H7 (cell line): ENCODE measurements at regions not wholly inside any gene's neighbourhood (a gene's known extent, or its start where the extent isn't known, plus 50 kb on each side); places are given as distances from the start of the nearest gene placed in this dataset.

Experiments used
- DNase-seq: peaks from one replicate; pipeline ENCODE4 v3.0.0; 2012
- H3K27me3 ChIP-seq: 2 replicates; pipeline ENCODE4 v1.6.0; 2011; ENCODE audit warnings: mild to moderate bottlenecking, low read length; ENCODE audit not compliant: control insufficient read depth, insufficient read depth
- H3K36me3 ChIP-seq: replicated peaks from 2 replicates; pipeline ENCODE4 v1.5.1; 2011; ENCODE audit warnings: low read length; ENCODE audit not compliant: control insufficient read depth, insufficient read depth
- H3K4me3 ChIP-seq: 2 replicates; pipeline ENCODE4 v1.5.1; 2011; ENCODE audit warnings: low read depth, mild to moderate bottlenecking, control low read depth, low read length, moderate library complexity; ENCODE audit not compliant: insufficient read depth

DNA sequence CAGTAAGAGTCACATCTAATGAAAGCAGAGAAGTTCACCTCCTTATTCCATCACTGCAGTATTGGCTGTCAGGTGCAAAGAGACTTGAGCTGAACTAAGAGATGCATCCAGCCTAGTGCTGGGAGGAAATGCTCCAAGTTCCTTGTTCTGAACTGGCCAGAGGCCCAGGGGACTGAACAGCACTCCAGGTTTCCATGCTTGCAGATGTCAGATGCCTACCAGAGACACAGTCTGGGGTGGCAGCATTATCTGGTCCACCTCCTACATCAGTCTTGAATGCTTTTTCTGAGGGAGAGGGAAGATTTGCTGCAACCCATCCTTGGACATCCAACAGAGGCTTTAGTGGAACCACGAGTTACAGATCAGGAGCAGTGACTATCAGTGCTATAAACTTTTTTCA lies 331.3 kb downstream of the CYRIA start:
- Histone ChIP-seq H3K27me3 (no peaks in the 10 kb centered on the region; the same call in 1 of the 2 replicates), H3K36me3 (no peaks in the 10 kb centered on the region), H3K4me3 (no peak overlapping the region)
- no peak for DNase-seq

DNA sequence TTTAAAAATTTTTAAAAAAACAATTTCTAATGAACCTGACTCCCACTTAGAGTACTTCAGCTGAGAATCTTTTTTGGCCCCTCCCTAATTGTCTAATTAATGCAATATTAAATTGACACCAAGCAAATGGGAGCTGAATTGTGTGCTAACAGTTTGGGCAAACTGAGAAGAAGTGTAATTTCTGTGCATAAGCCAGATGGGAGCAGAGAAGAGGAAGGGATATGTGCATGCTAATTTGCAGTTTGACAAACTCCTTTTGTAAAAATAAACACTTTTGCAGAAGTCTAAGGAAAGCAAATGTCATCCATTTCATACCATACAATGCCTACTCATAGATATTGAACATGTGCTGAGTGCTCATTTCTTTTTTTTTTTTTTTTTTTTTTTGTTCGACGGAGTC lies 332.0 kb downstream of the CYRIA start:
- no peaks in the 10 kb centered on the region for H3K36me3 ChIP-seq
- no peak for DNase-seq
- H3K4me3 ChIP-seq: no peak overlapping the region
- H3K27me3 ChIP-seq: no peaks in the 10 kb centered on the region; the same call in 1 of the 2 replicates

GRCh38 chr2:16332681-16333557 lies 332.7 kb downstream of the CYRIA start:
- H3K27me3 ChIP-seq: no peaks in the 10 kb centered on the region; the same call in 1 of the 2 replicates
- no peak overlapping the region for H3K4me3 ChIP-seq
- no peak for DNase-seq
- H3K36me3 ChIP-seq: no peaks in the 10 kb centered on the region

- no peak overlapping the region for H3K4me3 ChIP-seq
- no peak for DNase-seq
- H3K27me3 ChIP-seq: no peaks in the 10 kb centered on the region; the same call in 1 of the 2 replicates
- no peaks in the 10 kb centered on the region for H3K36me3 ChIP-seq
Observed at GRCh38 chr2:16331772-16332171, 333.9 kb downstream of the CYRIA start.

DNA sequence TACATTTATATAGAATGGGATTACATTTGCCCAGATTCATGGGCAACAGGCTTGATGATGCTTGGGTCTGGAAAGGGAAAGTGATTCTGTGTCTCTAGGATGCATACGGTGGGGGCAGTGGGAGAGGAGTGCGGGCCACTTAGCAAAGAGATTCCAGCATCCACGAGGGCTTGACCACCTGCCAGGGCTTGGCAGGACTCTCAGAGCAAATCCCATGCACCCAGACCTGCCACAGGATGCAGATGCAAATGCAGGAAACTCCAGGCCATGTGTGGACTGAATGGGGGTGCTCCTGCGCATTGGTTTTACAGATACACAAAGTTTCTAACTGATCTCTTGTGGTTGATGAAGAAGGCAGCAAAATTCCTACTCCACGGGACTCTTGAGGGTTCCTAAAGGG lies 334.7 kb downstream of the CYRIA start:
- no peaks in the 10 kb centered on the region for H3K36me3 ChIP-seq
- peak; percentile 50 for DNase-seq
- no peaks in the 10 kb centered on the region; the same call in 1 of the 2 replicates for H3K27me3 ChIP-seq
- no peak overlapping the region for H3K4me3 ChIP-seq

DNA sequence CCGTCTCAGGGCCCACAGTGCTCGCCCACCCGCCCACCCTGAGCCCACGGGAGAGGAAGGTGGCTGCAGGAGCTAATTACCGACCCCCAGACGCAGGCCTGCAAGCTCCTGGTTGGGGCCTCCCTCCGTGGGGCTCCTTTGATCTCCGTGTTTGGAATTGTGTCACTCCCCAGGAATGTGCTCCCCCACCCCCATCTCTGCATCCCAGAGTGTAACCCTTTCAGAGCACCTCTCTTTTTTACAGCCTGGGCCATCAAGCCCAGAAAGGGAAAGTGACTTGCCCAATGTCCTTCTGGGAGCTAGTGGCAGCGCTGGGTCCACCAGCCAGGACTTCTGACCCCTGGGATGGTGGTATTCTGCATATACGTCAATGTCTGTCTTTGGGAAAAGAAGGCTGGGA lies 335.1 kb downstream of the CYRIA start:
- H3K4me3 ChIP-seq: no peak overlapping the region
- no peaks in the 10 kb centered on the region for H3K36me3 ChIP-seq
- H3K27me3 ChIP-seq: no peaks in the 10 kb centered on the region; the same call in 1 of the 2 replicates
- DNase-seq: peak; percentile 82

- H3K36me3 ChIP-seq: no peaks in the 10 kb centered on the region
- DNase-seq: peak; percentile 64
- H3K4me3 ChIP-seq: no peak overlapping the region
- no peaks in the 10 kb centered on the region; the same call in 1 of the 2 replicates for H3K27me3 ChIP-seq
Observed at GRCh38 chr2:16330012-16330411, 335.6 kb downstream of the CYRIA start.

- Histone ChIP-seq H3K27me3 (no peaks in the 10 kb centered on the region; the same call in 1 of the 2 replicates), H3K4me3 (no peak overlapping the region), H3K36me3 (no peaks in the 10 kb centered on the region)
- no peak for DNase-seq
Observed at GRCh38 chr2:16329421-16329820, 336.2 kb downstream of the CYRIA start.

- no peak for DNase-seq
- H3K4me3 ChIP-seq: no peak overlapping the region
Observed at GRCh38 chr2:16328521-16329190, 337.0 kb downstream of the CYRIA start.

DNA sequence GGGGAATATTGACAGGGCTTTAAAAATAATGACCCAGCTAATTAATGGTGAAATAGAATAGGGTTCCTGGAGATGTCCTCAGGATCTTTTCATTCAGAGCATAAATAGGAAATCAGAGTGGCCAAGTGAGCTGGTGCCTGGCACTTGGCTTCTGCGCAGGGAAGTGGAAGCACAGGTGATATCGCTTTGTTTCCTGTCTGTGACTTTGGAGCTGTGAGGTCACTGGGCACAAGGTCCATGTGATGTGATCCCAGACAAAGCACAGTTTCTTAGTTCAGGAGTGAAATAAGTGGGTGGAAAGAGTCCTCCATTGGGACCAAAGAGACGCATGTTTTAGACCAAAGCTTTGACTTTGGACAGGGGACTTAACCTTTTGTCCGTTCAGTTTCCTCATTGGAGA lies 338.3 kb downstream of the CYRIA start:
- no peak overlapping the region for H3K4me3 ChIP-seq
- H3K27me3 ChIP-seq: no peaks in the 10 kb centered on the region; the same call in 1 of the 2 replicates
- DNase-seq: no peak
- no peaks in the 10 kb centered on the region for H3K36me3 ChIP-seq

More at GRCh38 chr2:16328521-16329190, 337.0 kb downstream of the CYRIA start:
- Histone ChIP-seq H3K36me3 (no peaks in the 10 kb centered on the region), H3K27me3 (no peaks in the 10 kb centered on the region; the same call in 1 of the 2 replicates)

DNA sequence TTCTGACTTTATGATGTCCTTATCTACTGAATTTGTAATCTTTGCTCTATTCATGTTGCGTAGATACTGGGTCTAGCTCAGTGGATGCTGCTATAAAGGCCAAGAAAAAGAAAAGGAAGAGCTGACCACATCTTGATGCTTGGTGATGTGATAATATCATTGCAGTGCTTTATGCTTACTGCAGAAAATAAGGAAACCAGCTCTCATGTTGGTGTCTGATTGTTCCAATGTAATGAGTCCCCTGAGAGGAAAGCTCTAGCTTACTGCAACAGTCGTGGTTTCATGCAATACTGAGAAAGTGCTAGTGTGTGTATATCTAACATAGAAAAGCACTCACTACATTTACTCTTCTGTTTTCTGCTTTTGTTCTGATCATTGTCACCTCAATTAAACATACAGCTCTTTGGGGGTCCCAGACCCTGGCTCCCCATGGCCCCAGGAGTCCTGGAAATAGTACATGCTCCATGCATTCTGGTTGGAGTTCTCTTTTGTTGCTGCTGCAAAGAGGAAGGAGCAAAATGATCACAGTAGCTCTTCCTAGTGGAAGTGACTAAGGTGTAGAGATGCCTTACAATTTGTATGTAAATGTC lies 338.8 kb downstream of the CYRIA start:
- no peaks in the 10 kb centered on the region; the same call in 1 of the 2 replicates for H3K27me3 ChIP-seq
- H3K36me3 ChIP-seq: no peaks in the 10 kb centered on the region
- no peak overlapping the region for H3K4me3 ChIP-seq
- DNase-seq: no peak

GRCh38 chr2:16325976-16326510 lies 339.6 kb downstream of the CYRIA start:
- no peak for DNase-seq
- Histone ChIP-seq H3K4me3 (no peak overlapping the region), H3K27me3 (no peaks in the 10 kb centered on the region; the same call in 1 of the 2 replicates), H3K36me3 (no peaks in the 10 kb centered on the region)

GRCh38 chr2:16325016-16325975 lies 340.3 kb downstream of the CYRIA start:
- no peak for DNase-seq
- Histone ChIP-seq H3K27me3 (no peaks in the 10 kb centered on the region; the same call in 1 of the 2 replicates), H3K36me3 (no peaks in the 10 kb centered on the region), H3K4me3 (no peak overlapping the region)
